Activated CD8-positive, alpha-beta memory T cell treated with anti-CD3 and anti-CD28 coated beads, Interleukin-2, amount 50 U/mL, for 48 hours (primary cell): ENCODE measurements at regions not wholly inside any gene's neighbourhood (a gene's known extent, or its start where the extent isn't known, plus 50 kb on each side); places are given as distances from the start of the nearest gene placed in this dataset.
"Not testable (repeated sequence)": the region's sequence is repeated elsewhere in the genome, so short reads cannot be mapped to it uniquely, and the experiment has no call there.

Experiments used
- DNase-seq: peaks from one replicate; pipeline ENCODE4 v3.0.0-alpha.2; 2020

GRCh38 chr15:99464137-99464536 lies 101.6 kb upstream of the MEF2A start:
- no peak for DNase-seq

GRCh38 chr15:99466701-99467337 lies 99.0 kb upstream of the MEF2A start:
- no peak for DNase-seq

- DNase-seq, result peak; percentile 33
Observed at GRCh38 chr15:99467338-99467720, 98.5 kb upstream of the MEF2A start.

- DNase-seq, result peak; percentile 36
Observed at GRCh38 chr15:99467853-99468464, 97.8 kb upstream of the MEF2A start.

- DNase-seq, result not testable (repeated sequence)
Observed at GRCh38 chr15:99470204-99470603, 95.6 kb upstream of the MEF2A start.

GRCh38 chr15:99472416-99473145 lies 93.2 kb upstream of the MEF2A start:
- DNase-seq, result peak; percentile 25

- peak; percentile 17 for DNase-seq
Observed at GRCh38 chr15:99473981-99474906, 91.5 kb upstream of the MEF2A start.

GRCh38 chr15:99474909-99475753 lies 90.7 kb upstream of the MEF2A start:
- DNase-seq, result peak; percentile 46

GRCh38 chr15:99475754-99476412 lies 89.9 kb upstream of the MEF2A start:
- DNase-seq, result peak; percentile 46

- peak; percentile 63 for DNase-seq
Observed at GRCh38 chr15:99476413-99477222, 89.2 kb upstream of the MEF2A start.

- peak; percentile 46 for DNase-seq
Observed at GRCh38 chr15:99477791-99478471, 87.9 kb upstream of the MEF2A start.

- DNase-seq, result no peak
Observed at GRCh38 chr15:99478977-99479376, 86.8 kb upstream of the MEF2A start.

GRCh38 chr15:99480016-99480810 lies 85.6 kb upstream of the MEF2A start:
- peak; percentile 44 for DNase-seq

- no peak for DNase-seq
Observed at GRCh38 chr15:99481113-99481950, 84.5 kb upstream of the MEF2A start.

GRCh38 chr15:99481951-99482230 lies 83.9 kb upstream of the MEF2A start:
- DNase-seq, result peak; percentile 17

- DNase-seq, result peak; percentile 10
Observed at GRCh38 chr15:99482993-99483392, 82.8 kb upstream of the MEF2A start.

- peak; percentile 47 for DNase-seq
Observed at GRCh38 chr15:99485153-99485961, 80.4 kb upstream of the MEF2A start.

- DNase-seq, result peak; percentile 57
Observed at GRCh38 chr15:99485992-99486370, 79.8 kb upstream of the MEF2A start.
